ENCODE measurements at regions not wholly inside any gene's neighbourhood (a gene's known extent, or its start where the extent isn't known, plus 50 kb on each side); places are given as distances from the start of the nearest gene placed in this dataset.

- in situ Hi-C loops (cut with HindIII; ENCODE audit: low pct_unique_long_range_greater_than_20kb, low sequenced_read_pairs) = no loop called here
Observed at GRCh38 chrX:27878862-27879261, 71.1 kb downstream of the MAGEB10 start.

More at GRCh38 chrX:27878862-27879261, 71.1 kb downstream of the MAGEB10 start:
- H3K9me3 ChIP-seq (ENCODE audit: control insufficient read depth, insufficient read depth, low read depth, low read length) = no peaks in the 10 kb centered on the region
- no peaks in the 10 kb centered on the region for H3K4me1 ChIP-seq (ENCODE audit: control insufficient read depth, insufficient read depth, low read length)
- no peak for DNase-seq (ENCODE audit: low read depth, low spot score)
- no peaks in the 10 kb centered on the region for H3K27me3 ChIP-seq (ENCODE audit: control insufficient read depth, insufficient read depth, low read length)
- CTCF ChIA-PET = no interaction called here
- no peak overlapping the region for H3K27ac ChIP-seq (ENCODE audit: low read length)
- TF ChIP-seq TCF7L2 (IDR thresholded peaks at IDR 0.05; ENCODE audit: low read depth, low read length) = no peak
- TF ChIP-seq POLR2AphosphoS5 (IDR thresholded peaks at IDR 0.05; ENCODE audit: low read depth, low read length) = no peak
- TF ChIP-seq SIN3A (IDR thresholded peaks at IDR 0.05; ENCODE audit: borderline replicate concordance, insufficient read depth, low read depth, low read length) = no peak
- TF ChIP-seq, protein P1, sequence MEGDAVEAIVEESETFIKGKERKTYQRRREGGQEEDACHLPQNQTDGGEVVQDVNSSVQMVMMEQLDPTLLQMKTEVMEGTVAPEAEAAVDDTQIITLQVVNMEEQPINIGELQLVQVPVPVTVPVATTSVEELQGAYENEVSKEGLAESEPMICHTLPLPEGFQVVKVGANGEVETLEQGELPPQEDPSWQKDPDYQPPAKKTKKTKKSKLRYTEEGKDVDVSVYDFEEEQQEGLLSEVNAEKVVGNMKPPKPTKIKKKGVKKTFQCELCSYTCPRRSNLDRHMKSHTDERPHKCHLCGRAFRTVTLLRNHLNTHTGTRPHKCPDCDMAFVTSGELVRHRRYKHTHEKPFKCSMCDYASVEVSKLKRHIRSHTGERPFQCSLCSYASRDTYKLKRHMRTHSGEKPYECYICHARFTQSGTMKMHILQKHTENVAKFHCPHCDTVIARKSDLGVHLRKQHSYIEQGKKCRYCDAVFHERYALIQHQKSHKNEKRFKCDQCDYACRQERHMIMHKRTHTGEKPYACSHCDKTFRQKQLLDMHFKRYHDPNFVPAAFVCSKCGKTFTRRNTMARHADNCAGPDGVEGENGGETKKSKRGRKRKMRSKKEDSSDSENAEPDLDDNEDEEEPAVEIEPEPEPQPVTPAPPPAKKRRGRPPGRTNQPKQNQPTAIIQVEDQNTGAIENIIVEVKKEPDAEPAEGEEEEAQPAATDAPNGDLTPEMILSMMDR (IDR thresholded peaks at IDR 0.05) = no peak
- TF ChIP-seq, protein P2, sequence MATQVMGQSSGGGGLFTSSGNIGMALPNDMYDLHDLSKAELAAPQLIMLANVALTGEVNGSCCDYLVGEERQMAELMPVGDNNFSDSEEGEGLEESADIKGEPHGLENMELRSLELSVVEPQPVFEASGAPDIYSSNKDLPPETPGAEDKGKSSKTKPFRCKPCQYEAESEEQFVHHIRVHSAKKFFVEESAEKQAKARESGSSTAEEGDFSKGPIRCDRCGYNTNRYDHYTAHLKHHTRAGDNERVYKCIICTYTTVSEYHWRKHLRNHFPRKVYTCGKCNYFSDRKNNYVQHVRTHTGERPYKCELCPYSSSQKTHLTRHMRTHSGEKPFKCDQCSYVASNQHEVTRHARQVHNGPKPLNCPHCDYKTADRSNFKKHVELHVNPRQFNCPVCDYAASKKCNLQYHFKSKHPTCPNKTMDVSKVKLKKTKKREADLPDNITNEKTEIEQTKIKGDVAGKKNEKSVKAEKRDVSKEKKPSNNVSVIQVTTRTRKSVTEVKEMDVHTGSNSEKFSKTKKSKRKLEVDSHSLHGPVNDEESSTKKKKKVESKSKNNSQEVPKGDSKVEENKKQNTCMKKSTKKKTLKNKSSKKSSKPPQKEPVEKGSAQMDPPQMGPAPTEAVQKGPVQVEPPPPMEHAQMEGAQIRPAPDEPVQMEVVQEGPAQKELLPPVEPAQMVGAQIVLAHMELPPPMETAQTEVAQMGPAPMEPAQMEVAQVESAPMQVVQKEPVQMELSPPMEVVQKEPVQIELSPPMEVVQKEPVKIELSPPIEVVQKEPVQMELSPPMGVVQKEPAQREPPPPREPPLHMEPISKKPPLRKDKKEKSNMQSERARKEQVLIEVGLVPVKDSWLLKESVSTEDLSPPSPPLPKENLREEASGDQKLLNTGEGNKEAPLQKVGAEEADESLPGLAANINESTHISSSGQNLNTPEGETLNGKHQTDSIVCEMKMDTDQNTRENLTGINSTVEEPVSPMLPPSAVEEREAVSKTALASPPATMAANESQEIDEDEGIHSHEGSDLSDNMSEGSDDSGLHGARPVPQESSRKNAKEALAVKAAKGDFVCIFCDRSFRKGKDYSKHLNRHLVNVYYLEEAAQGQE (IDR thresholded peaks at IDR 0.05; ENCODE audit: insufficient read depth in 1 of 2, low read depth in 2 of 2, low read length in 1 of 2) = no peak
- BruUV-seq (replicated peaks) = no TSS peak
- POLR2A ChIA-PET = no interaction called here
- H3K4me3 ChIP-seq (ENCODE audit: low read depth in 2 of 2, low read length in 2 of 2) = no peak overlapping the region
- ATAC-seq = no peak
- intact Hi-C loops (cut with micrococcal nuclease; ENCODE audit: unreplicated experiment) = no loop called here
- H3K36me3 ChIP-seq (ENCODE audit: control insufficient read depth, insufficient read depth, low read length) = no peaks in the 10 kb centered on the region

Data from Panc1 (cell line).